AG04449 (cell line): ENCODE measurements at regions not wholly inside any gene's neighbourhood (a gene's known extent, or its start where the extent isn't known, plus 50 kb on each side); places are given as distances from the start of the nearest gene placed in this dataset.

Experiments used
- CTCF ChIA-PET: fragments of 350-600 bp; formaldehyde crosslinking; extraction: SDS; loops from one replicate; lab custom pipeline; 2021; ENCODE audit warnings: antibody characterized with exemption; lab: Yijun Ruan, JAX
- POLR2A ChIA-PET: fragments of 400-600, 350-600 bp; formaldehyde crosslinking; extraction: SDS; loops from one replicate; lab custom pipeline; 2020; ENCODE audit warnings: antibody characterized with exemption, inconsistent platforms; lab: Yijun Ruan, JAX
- DNase-seq: peaks from one replicate; pipeline ENCODE4 v3.0.0-alpha.2; 2010; ENCODE audit warnings: low read depth, low spot score
- H3K4me3 ChIP-seq: 2 replicates; pipeline ENCODE4 v1.5.1; 2011; ENCODE audit warnings: low read depth, mild to moderate bottlenecking, control low read depth, low read length
- CTCF ChIP-seq: IDR thresholded peaks from one replicate; pipeline ENCODE4 v1.5.1; 2011; ENCODE audit warnings: mild to moderate bottlenecking, moderate library complexity, low read length, control low read depth, inconsistent platforms; ENCODE audit not compliant: insufficient read depth; ENCODE audit errors: missing control alignments

DNA sequence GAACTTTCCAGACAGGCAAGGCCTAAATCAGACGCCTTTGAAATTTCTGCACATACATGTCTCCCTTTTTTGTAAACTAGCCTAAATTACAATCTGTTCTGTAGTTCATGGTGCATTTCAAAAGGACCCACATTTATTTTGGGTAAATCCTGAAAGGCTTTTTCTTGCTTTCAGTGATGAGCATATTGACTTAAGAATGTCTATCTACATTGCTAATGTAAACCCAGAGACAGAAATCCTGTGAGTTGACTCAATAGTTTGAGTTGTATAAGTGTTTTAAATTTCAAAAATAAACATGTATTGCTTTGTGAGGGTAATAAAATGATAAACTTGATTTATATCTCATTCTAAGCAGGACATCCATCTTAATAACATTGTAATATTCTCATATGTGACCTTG, 977.0 kb upstream of the NR2F2 start:
- no peak for TF ChIP-seq CTCF
- ChIA-PET POLR2A (no interaction called here), CTCF (no interaction called here)
- DNase-seq, result no peak
- H3K4me3 ChIP-seq, result no peak overlapping the region

- H3K4me3 ChIP-seq, result no peak overlapping the region
- no peak for DNase-seq
- POLR2A ChIA-PET, result no interaction called here
- TF ChIP-seq CTCF, result no peak
- CTCF ChIA-PET, result no interaction called here
Measured at GRCh38 chr15:95359966-95360365, 970.5 kb upstream of the NR2F2 start.

- no peak for TF ChIP-seq CTCF
- POLR2A ChIA-PET, result no interaction called here
- CTCF ChIA-PET, result no interaction called here
- H3K4me3 ChIP-seq, result no peak overlapping the region
- DNase-seq, result no peak
Measured at GRCh38 chr15:95362306-95362705, 968.2 kb upstream of the NR2F2 start.

- TF ChIP-seq CTCF, result no peak
- no peak for DNase-seq
- POLR2A ChIA-PET, result no interaction called here
- CTCF ChIA-PET, result no interaction called here
- no peak overlapping the region for H3K4me3 ChIP-seq
Measured at GRCh38 chr15:95363646-95364045, 966.9 kb upstream of the NR2F2 start.

GRCh38 chr15:95365511-95366107, 964.9 kb upstream of the NR2F2 start:
- DNase-seq, result no peak
- ChIA-PET POLR2A (no interaction called here), CTCF (no interaction called here)
- no peak overlapping the region for H3K4me3 ChIP-seq
- no peak for TF ChIP-seq CTCF

- TF ChIP-seq CTCF, result no peak
- DNase-seq, result no peak
- ChIA-PET POLR2A (no interaction called here), CTCF (no interaction called here)
- no peak overlapping the region for H3K4me3 ChIP-seq
Measured at GRCh38 chr15:95368191-95368590, 962.3 kb upstream of the NR2F2 start.
